Upper lobe of left lung (tissue), 6 donors: ENCODE measurements at regions not wholly inside any gene's neighbourhood (a gene's known extent, or its start where the extent isn't known, plus 50 kb on each side); places are given as distances from the start of the nearest gene placed in this dataset.

ENCODE experiments used
- ATAC-seq, 2 donors: fragments of 200-7000 bp; cut with Tn5 transposase; one replicate each; pipeline ENCODE4 v1.9.1; 2022; ENCODE audit warnings: mild to moderate bottlenecking in 2 of 2, moderate library complexity in 2 of 2; ENCODE audit not compliant: low FRiP score in 2 of 2
- DNase-seq, 2 donors: peaks; one replicate each; pipeline ENCODE4 v3.0.0-alpha.2; 2019 to 2020
- H3K27ac ChIP-seq, 4 donors: fragments of 200-600 bp; sonication (generic); one replicate each; pipeline ENCODE4 v1.5.1; 2016 to 2019
- H3K27me3 ChIP-seq, 4 donors: fragments of 200-600 bp; sonication (generic); one replicate each; pipeline ENCODE4 v1.5.1; 2017 to 2019
- H3K36me3 ChIP-seq, 4 donors: fragments of 200-600 bp; sonication (generic); one replicate each; pipeline ENCODE4 v1.5.1; 2016 to 2019
- H3K4me1 ChIP-seq, 4 donors: fragments of 200-600 bp; sonication (generic); one replicate each; pipeline ENCODE4 v1.5.1; 2018 to 2019
- H3K4me3 ChIP-seq, 4 donors: fragments of 200-600 bp; sonication (generic); one replicate each; pipeline ENCODE4 v1.5.1; 2017 to 2019; ENCODE audit warnings: mild to moderate bottlenecking in 2 of 4, moderate library complexity in 1 of 4
- H3K9me3 ChIP-seq, 4 donors: fragments of 200-600 bp; sonication (generic); one replicate each; pipeline ENCODE4 v1.5.1; 2018 to 2019
- EP300 ChIP-seq, 4 donors: sonication (generic); formaldehyde crosslinking; IDR thresholded peaks; one replicate each; pipeline ENCODE4 v1.5.1; 2017; ENCODE audit warnings: antibody characterized with exemption in 4 of 4, control low read depth in 2 of 4
- POLR2A ChIP-seq, 4 donors: fragments of 450-650 bp; IDR thresholded peaks; one replicate each; pipeline ENCODE4 v1.5.1; 2016 to 2017; ENCODE audit warnings: antibody characterized with exemption in 4 of 4, mild to moderate bottlenecking in 2 of 4
- POLR2AphosphoS5 ChIP-seq, 2 donors: sonication (generic); formaldehyde crosslinking; IDR thresholded peaks; one replicate each; pipeline ENCODE4 v1.5.1; 2017; ENCODE audit warnings: antibody characterized with exemption in 2 of 2
- WGBS, 2 donors: methylation state at CpG; one replicate each; pipeline ENCODE4 v1.1.5; 2017 to 2018; 5-methylcytosine and 5-hydroxymethylcytosine counted together
- TF ChIP-seq, protein P1 (sequence below), 6 experiments: fragments of 450-650 bp in 4 of 6; fragments of 200-600 bp in 2 of 6; sonication (generic) in 2 of 6; IDR thresholded peaks; one replicate each; pipeline ENCODE4 v1.5.1; 2016 to 2019; ENCODE audit warnings: antibody characterized with exemption in 6 of 6
- donor health status: DM: no; HTN: no; CAD: no; lungs with moderate emphysema.
- donor health status: DM: no; HTN: yes; CAD: no; lungs with severe emphysema.

DNA sequence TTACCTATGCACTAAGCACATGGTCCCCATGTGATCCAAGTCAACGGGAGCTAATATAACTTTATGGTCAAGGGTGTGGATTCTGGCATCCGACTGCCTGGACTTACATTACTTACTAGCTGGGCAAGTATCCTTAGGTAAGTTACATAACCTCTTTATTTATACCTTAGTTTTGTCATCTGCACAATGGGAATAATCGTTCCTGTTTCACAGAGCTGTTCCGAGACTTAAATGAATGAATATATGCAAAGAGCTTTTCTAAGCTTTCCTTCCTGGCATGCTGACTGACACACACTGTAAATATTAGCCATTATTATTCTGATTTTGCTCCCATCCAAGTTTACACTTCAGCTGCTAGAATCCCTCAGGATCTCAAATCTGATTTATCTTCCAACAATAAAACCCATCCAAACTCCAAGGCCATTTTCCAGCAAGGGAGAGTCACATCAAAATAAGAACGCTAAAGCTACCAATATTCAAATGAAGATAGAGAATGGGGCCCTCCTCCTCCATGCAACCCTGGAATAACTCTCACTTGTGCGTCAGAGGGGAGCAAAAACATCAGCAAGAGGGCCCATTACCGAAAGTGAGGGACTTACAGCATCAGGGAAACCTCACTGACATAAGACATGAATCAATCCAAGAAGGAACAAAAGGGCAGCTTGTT lies 115.6 kb upstream of the KAZN start:
- Histone ChIP-seq H3K27me3 (no peaks in the 10 kb centered on the region), H3K4me1 (no peaks in the 10 kb centered on the region), H3K9me3 (no peaks in the 10 kb centered on the region), H3K36me3 (no peaks in the 10 kb centered on the region), H3K27ac (no peak overlapping the region), H3K4me3 (no peak overlapping the region)
- DNase-seq (no peak), ATAC-seq (no peak)
- WGBS, 2 donors, result 77 to 79% methylated on average over 7 of the region's 7 CpGs
- TF ChIP-seq EP300 (IDR thresholded peaks at IDR 0.05) (no peak), POLR2A (IDR thresholded peaks at IDR 0.05) (no peak), POLR2AphosphoS5 (IDR thresholded peaks at IDR 0.05) (no peak)
- TF ChIP-seq, protein P1, sequence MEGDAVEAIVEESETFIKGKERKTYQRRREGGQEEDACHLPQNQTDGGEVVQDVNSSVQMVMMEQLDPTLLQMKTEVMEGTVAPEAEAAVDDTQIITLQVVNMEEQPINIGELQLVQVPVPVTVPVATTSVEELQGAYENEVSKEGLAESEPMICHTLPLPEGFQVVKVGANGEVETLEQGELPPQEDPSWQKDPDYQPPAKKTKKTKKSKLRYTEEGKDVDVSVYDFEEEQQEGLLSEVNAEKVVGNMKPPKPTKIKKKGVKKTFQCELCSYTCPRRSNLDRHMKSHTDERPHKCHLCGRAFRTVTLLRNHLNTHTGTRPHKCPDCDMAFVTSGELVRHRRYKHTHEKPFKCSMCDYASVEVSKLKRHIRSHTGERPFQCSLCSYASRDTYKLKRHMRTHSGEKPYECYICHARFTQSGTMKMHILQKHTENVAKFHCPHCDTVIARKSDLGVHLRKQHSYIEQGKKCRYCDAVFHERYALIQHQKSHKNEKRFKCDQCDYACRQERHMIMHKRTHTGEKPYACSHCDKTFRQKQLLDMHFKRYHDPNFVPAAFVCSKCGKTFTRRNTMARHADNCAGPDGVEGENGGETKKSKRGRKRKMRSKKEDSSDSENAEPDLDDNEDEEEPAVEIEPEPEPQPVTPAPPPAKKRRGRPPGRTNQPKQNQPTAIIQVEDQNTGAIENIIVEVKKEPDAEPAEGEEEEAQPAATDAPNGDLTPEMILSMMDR (IDR thresholded peaks at IDR 0.05), result no peak

DNA sequence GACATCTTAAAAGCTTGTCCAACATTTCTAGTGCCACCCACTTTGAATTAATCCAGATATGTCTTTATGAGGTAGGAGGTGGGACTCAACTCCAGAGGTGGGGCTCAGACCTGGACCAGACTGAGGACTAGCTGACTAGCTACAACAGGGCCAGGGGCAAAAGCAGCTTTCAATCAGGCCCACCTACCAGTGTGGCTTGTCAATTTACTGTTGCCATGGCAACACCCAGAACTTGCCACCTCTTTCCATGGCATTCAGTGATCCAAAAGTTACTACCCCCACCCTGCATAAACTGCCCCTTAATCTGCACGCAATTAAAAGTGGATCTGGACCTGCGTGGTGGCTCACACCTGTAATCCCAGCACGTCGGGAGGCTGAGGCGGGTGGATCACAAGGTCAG lies 113.2 kb upstream of the KAZN start:
- Histone ChIP-seq H3K36me3 (no peaks in the 10 kb centered on the region), H3K4me3 (no peak overlapping the region), H3K27ac (no peak overlapping the region), H3K4me1 (no peaks in the 10 kb centered on the region), H3K27me3 (no peaks in the 10 kb centered on the region), H3K9me3 (no peaks in the 10 kb centered on the region)
- WGBS, 2 donors, result 95 to 100% methylated on average over 5 of the region's 5 CpGs
- no peak for TF ChIP-seq POLR2AphosphoS5 (IDR thresholded peaks at IDR 0.05)
- TF ChIP-seq POLR2A (IDR thresholded peaks at IDR 0.05), result no peak
- TF ChIP-seq, protein P1 (IDR thresholded peaks at IDR 0.05), result no peak
- no peak for TF ChIP-seq EP300 (IDR thresholded peaks at IDR 0.05)
- ATAC-seq (no peak), DNase-seq (no peak)

DNA sequence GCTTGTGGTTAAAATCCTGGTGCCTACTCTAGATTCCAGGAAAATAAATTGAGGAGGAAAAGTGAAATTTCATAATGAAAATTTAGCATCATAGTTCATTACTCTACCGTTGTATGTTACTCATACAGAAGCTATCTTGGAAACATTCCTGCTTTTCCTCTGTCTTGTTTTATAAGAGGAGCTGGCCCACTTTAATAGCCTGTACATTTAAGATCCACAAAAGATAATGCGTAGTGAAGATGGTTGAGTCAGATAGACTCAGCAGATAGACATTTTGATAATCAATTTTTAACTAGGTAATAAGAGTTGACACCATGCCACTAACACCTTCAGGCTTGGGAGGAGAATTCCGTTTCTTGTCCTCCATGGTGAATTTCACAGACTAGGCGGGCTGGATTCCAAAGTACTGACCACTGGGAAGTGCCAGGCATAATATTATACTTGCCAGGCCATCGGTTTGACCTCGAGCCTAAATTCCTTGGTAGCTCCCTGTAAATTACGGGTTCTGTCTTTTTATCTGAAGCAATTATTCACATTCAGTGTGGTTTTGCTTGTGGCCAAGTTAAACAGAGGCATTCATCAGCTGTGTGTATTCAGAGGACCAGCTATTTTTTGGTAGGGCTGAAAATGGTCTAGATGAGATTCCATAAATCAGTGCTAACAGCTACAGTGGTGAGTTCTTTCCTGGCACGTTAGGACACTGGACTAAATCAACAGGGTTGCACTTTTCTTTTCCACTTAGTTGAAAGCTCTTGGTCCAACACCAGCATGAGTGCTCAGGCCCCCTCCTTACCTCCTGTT lies 111.9 kb upstream of the KAZN start:
- H3K4me1 ChIP-seq, result no peaks in the 10 kb centered on the region
- H3K27me3 ChIP-seq, result no peaks in the 10 kb centered on the region
- WGBS, 2 donors, result 58 to 67% methylated on average over 8 of the region's 8 CpGs
- no peak overlapping the region for H3K27ac ChIP-seq
- no peak for DNase-seq
- H3K36me3 ChIP-seq, result no peaks in the 10 kb centered on the region
- ATAC-seq, result peak in 1 of 2 donors; percentile 87
- H3K9me3 ChIP-seq, result no peaks in the 10 kb centered on the region
- H3K4me3 ChIP-seq, result no peak overlapping the region
- no peak for TF ChIP-seq EP300 (IDR thresholded peaks at IDR 0.05)
- TF ChIP-seq, protein P1 (IDR thresholded peaks at IDR 0.05), result no peak
- no peak for TF ChIP-seq POLR2AphosphoS5 (IDR thresholded peaks at IDR 0.05)
- TF ChIP-seq POLR2A (IDR thresholded peaks at IDR 0.05), result no peak

DNA sequence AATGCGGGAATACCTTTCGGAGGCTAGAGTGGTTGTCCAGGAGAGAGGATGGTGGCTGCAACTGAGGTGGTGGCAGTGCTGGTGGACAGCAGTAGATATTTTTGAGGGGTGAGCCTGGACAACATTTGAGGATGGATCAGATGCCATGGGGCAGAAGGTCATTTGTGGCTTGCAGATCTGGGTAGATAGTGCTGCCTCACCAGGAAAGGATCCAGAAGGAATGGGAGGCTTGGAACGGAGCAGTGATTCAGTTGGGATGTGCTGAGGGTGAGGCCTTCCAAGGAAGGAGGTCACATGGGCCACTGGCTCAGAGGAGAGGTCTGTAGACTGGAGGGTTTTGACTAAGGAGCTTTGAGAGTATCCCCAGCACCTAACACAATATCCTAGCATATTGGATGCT lies 110.8 kb upstream of the KAZN start:
- Histone ChIP-seq H3K27ac (no peak overlapping the region), H3K4me1 (no peaks in the 10 kb centered on the region), H3K9me3 (no peaks in the 10 kb centered on the region), H3K36me3 (no peaks in the 10 kb centered on the region), H3K27me3 (no peaks in the 10 kb centered on the region), H3K4me3 (no peak overlapping the region)
- TF ChIP-seq EP300 (IDR thresholded peaks at IDR 0.05), result no peak
- TF ChIP-seq POLR2AphosphoS5 (IDR thresholded peaks at IDR 0.05), result no peak
- TF ChIP-seq, protein P1 (IDR thresholded peaks at IDR 0.05), result no peak
- TF ChIP-seq POLR2A (IDR thresholded peaks at IDR 0.05), result no peak
- DNase-seq (no peak), ATAC-seq (peak in 1 of 2 donors; percentile 34)
- WGBS, 2 donors, result 55 to 73% methylated on average over 3 of the region's 3 CpGs
